ENCODE measurements at regions not wholly inside any gene's neighbourhood (a gene's known extent, or its start where the extent isn't known, plus 50 kb on each side); places are given as distances from the start of the nearest gene placed in this dataset.

DNA sequence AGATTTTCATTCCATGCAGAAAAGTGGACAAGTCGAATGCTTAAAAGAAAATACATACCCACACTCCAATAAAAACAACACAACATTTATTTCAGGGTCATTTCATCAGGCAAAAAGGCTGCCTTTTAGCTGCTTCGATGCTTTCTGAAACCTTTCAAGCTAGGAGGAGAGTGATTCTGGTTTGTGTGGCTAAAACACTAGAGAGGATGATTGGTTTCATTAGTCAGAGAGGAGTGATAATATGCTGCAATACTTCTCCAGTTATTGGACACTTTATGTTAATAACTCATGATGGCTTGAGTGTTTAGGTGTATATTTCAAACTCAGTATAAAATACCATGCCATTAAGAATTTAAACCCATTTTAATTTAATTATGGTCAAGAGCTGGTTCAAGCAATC, 614.0 kb downstream of the SLC4A3 start:
- WGBS (ENCODE audit: low lambda C conversion rate, missing lambda C conversion rate) = 78% methylated on average over 2 of the region's 2 CpGs
- Histone ChIP-seq H3K27me3 (no peaks in the 10 kb centered on the region), H3K36me3 (replicated peaks; ENCODE audit: insufficient read depth, low read depth) (no peaks in the 10 kb centered on the region), H3K4me2 (no peak overlapping the region), H3K4me1 (ENCODE audit: insufficient read depth) (no peaks in the 10 kb centered on the region), H3K4me3 (no peak overlapping the region), H3K9me2 (replicated peaks; ENCODE audit: insufficient read depth) (no peaks in the 10 kb centered on the region), H2AFZ (no peak overlapping the region), H4K20me1 (ENCODE audit: insufficient read depth, poor library complexity, severe bottlenecking) (no peaks in the 10 kb centered on the region), H3K79me2 (no peaks in the 10 kb centered on the region), H3K27ac (no peak overlapping the region), H3K9me3 (ENCODE audit: low read depth) (no peaks in the 10 kb centered on the region)
- DNase-seq (ENCODE audit: low spot score) = no peak
- TF ChIP-seq EZH2phosphoT487 (IDR thresholded peaks at IDR 0.05; ENCODE audit: low read depth, severe bottlenecking, unreplicated experiment) (no peak), EZH2 (IDR thresholded peaks at IDR 0.05; ENCODE audit: borderline replicate concordance) (no peak)
- TF ChIP-seq, protein P1, sequence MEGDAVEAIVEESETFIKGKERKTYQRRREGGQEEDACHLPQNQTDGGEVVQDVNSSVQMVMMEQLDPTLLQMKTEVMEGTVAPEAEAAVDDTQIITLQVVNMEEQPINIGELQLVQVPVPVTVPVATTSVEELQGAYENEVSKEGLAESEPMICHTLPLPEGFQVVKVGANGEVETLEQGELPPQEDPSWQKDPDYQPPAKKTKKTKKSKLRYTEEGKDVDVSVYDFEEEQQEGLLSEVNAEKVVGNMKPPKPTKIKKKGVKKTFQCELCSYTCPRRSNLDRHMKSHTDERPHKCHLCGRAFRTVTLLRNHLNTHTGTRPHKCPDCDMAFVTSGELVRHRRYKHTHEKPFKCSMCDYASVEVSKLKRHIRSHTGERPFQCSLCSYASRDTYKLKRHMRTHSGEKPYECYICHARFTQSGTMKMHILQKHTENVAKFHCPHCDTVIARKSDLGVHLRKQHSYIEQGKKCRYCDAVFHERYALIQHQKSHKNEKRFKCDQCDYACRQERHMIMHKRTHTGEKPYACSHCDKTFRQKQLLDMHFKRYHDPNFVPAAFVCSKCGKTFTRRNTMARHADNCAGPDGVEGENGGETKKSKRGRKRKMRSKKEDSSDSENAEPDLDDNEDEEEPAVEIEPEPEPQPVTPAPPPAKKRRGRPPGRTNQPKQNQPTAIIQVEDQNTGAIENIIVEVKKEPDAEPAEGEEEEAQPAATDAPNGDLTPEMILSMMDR (IDR thresholded peaks at IDR 0.05; ENCODE audit: poor library complexity) = no peak

- no peak for TF ChIP-seq EZH2phosphoT487 (IDR thresholded peaks at IDR 0.05; ENCODE audit: low read depth, severe bottlenecking, unreplicated experiment)
- TF ChIP-seq EZH2 (IDR thresholded peaks at IDR 0.05; ENCODE audit: borderline replicate concordance) = no peak
- TF ChIP-seq, protein P1 (IDR thresholded peaks at IDR 0.05; ENCODE audit: poor library complexity) = no peak
- H3K36me3 ChIP-seq (replicated peaks; ENCODE audit: insufficient read depth, low read depth) = no peaks in the 10 kb centered on the region
- H3K4me3 ChIP-seq = no peak overlapping the region
- H3K9me2 ChIP-seq (replicated peaks; ENCODE audit: insufficient read depth) = no peaks in the 10 kb centered on the region
- no peak overlapping the region for H3K27ac ChIP-seq
- H4K20me1 ChIP-seq (ENCODE audit: insufficient read depth, poor library complexity, severe bottlenecking) = no peaks in the 10 kb centered on the region
- no peaks in the 10 kb centered on the region for H3K79me2 ChIP-seq
- no peaks in the 10 kb centered on the region for H3K27me3 ChIP-seq
- H2AFZ ChIP-seq = no peak overlapping the region
- H3K4me2 ChIP-seq = no peak overlapping the region
- H3K4me1 ChIP-seq (ENCODE audit: insufficient read depth) = no peaks in the 10 kb centered on the region
- no peak for DNase-seq (ENCODE audit: low spot score)
- H3K9me3 ChIP-seq (ENCODE audit: low read depth) = no peaks in the 10 kb centered on the region
Observed at GRCh38 chr2:220243571-220243970, 616.1 kb downstream of the SLC4A3 start.

GRCh38 chr2:220246386-220246785, 619.0 kb downstream of the SLC4A3 start:
- Histone ChIP-seq H2AFZ (no peak overlapping the region), H3K9me2 (replicated peaks; ENCODE audit: insufficient read depth) (no peaks in the 10 kb centered on the region), H3K4me3 (no peak overlapping the region), H3K27ac (no peak overlapping the region), H4K20me1 (ENCODE audit: insufficient read depth, poor library complexity, severe bottlenecking) (no peaks in the 10 kb centered on the region), H3K36me3 (replicated peaks; ENCODE audit: insufficient read depth, low read depth) (no peaks in the 10 kb centered on the region), H3K79me2 (no peaks in the 10 kb centered on the region), H3K4me2 (no peak overlapping the region), H3K9me3 (ENCODE audit: low read depth) (no peaks in the 10 kb centered on the region), H3K27me3 (no peaks in the 10 kb centered on the region), H3K4me1 (ENCODE audit: insufficient read depth) (no peaks in the 10 kb centered on the region)
- no peak for DNase-seq (ENCODE audit: low spot score)
- TF ChIP-seq EZH2phosphoT487 (IDR thresholded peaks at IDR 0.05; ENCODE audit: low read depth, severe bottlenecking, unreplicated experiment) (no peak), EZH2 (IDR thresholded peaks at IDR 0.05; ENCODE audit: borderline replicate concordance) (no peak)
- TF ChIP-seq, protein P1 (IDR thresholded peaks at IDR 0.05; ENCODE audit: poor library complexity) = no peak
- WGBS (ENCODE audit: low lambda C conversion rate, missing lambda C conversion rate) = 45% methylated on average over 1 of the region's 1 CpG

Measured in hepatocyte (in vitro differentiated cells).